Dermis microvascular lymphatic vessel endothelial cell (primary cell): ENCODE measurements at regions not wholly inside any gene's neighbourhood (a gene's known extent, or its start where the extent isn't known, plus 50 kb on each side); places are given as distances from the start of the nearest gene placed in this dataset.
A peak's percentile ranks its signal among the peaks of the same experiment; 100 is the strongest.

Source experiments
- DNase-seq, 2 donors: peaks; one replicate each; pipeline versions ENCODE4 v3.0.0 to v3.0.0-alpha.2; 2010; ENCODE audit warnings: low read depth in 2 of 2

- DNase-seq = peak in 1 of 2 donors; percentile 56
Observed at GRCh38 chr16:85162478-85163277, 50.4 kb upstream of the CIBAR2 start.

- no peak for DNase-seq
Observed at GRCh38 chr16:85163278-85164112, 51.2 kb upstream of the CIBAR2 start.

- DNase-seq = no peak
Observed at GRCh38 chr16:85164431-85164830, 52.2 kb upstream of the CIBAR2 start.

- no peak for DNase-seq
Observed at GRCh38 chr16:85164838-85165516, 52.7 kb upstream of the CIBAR2 start.

GRCh38 chr16:85165781-85166180 lies 53.5 kb upstream of the CIBAR2 start:
- no peak for DNase-seq

- peak in 1 of 2 donors; percentile 21 for DNase-seq
Observed at GRCh38 chr16:85166281-85166680, 54.0 kb upstream of the CIBAR2 start.

- no peak for DNase-seq
Observed at GRCh38 chr16:85166699-85167588, 54.7 kb upstream of the CIBAR2 start.

- DNase-seq = no peak
Observed at GRCh38 chr16:85167589-85168537, 55.6 kb upstream of the CIBAR2 start.

- DNase-seq = peak in 1 of 2 donors; percentile 43
Observed at GRCh38 chr16:85168732-85169256, 56.5 kb upstream of the CIBAR2 start.

GRCh38 chr16:85169333-85170065 lies 57.2 kb upstream of the CIBAR2 start:
- DNase-seq = peak in 1 of 2 donors; percentile 27

GRCh38 chr16:85170066-85170491 lies 57.8 kb upstream of the CIBAR2 start:
- DNase-seq = no peak

GRCh38 chr16:85170590-85171003 lies 58.3 kb upstream of the CIBAR2 start:
- DNase-seq = no peak

GRCh38 chr16:85171004-85171758 lies 58.9 kb upstream of the CIBAR2 start:
- peak in 1 of 2 donors; percentile 18 for DNase-seq

GRCh38 chr16:85171759-85172454 lies 59.6 kb upstream of the CIBAR2 start:
- peak; percentile 93 to 96 for DNase-seq

GRCh38 chr16:85172455-85173145 lies 60.3 kb upstream of the CIBAR2 start:
- DNase-seq = peak; percentile 63 to 78

GRCh38 chr16:85173146-85173980 lies 61.1 kb upstream of the CIBAR2 start:
- peak; percentile 76 to 92 for DNase-seq
